HG03571 (cell line): ENCODE measurements at regions not wholly inside any gene's neighbourhood (a gene's known extent, or its start where the extent isn't known, plus 50 kb on each side); places are given as distances from the start of the nearest gene placed in this dataset.

Experiments used
- ATAC-seq: cut with Tn5 transposase; IDR thresholded peaks from one replicate; pipeline ENCODE4 v1.9.1; 2021; ENCODE audit not compliant: unreplicated experiment

- no peak for ATAC-seq
These were observed 84.0 kb downstream of the ELAPOR2 start for GRCh38 chr7:86975449-86975848.

- no peak for ATAC-seq
These were observed 87.4 kb downstream of the ELAPOR2 start for GRCh38 chr7:86972072-86972471.

- ATAC-seq = no peak
These were observed 88.5 kb downstream of the ELAPOR2 start for GRCh38 chr7:86970986-86971385.

GRCh38 chr7:86970547-86970946 is 88.9 kb downstream of the ELAPOR2 start:
- no peak for ATAC-seq

- no peak for ATAC-seq
These were observed 89.6 kb downstream of the ELAPOR2 start for GRCh38 chr7:86969865-86970264.

DNA sequence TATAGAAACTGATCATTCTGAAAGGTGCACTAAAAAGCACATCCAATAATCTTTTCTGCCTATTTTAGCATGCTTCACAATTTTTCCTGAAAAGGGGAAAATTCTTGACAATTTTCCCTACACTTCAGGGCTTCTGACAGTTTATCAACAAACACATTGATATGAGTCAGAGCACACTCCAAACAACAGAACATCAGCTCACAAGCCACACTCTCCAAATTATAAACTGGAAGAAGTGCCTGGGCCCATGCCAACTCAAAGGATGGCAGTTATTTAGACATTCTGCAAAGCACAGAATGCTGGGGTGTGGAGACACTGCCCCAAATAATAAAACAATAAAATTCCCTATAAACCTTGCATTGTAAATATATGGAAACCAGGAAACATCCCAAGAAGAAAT is 90.8 kb downstream of the ELAPOR2 start:
- no peak for ATAC-seq

- no peak for ATAC-seq
These were observed 92.5 kb downstream of the ELAPOR2 start for GRCh38 chr7:86966916-86967315.

DNA sequence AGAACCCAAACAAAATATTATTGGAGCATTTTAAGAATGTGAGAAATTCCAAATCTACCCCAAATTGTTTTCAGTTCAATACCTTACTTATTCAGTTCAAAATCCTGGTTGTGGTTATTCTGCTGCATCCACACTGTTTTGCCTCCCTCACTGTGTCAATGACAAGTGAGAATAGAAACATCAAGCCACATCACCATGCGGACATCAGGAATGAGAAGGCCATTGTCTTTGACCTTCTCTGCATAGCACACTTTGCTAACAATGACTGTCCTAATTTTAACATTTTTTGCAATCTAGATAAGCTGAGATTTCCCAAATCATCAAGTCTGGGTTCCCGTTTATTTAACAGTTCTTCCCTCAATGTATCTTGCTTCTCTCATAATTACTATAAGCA is 93.7 kb downstream of the ELAPOR2 start:
- no peak for ATAC-seq

- no peak for ATAC-seq
These were observed 94.3 kb downstream of the ELAPOR2 start for GRCh38 chr7:86964973-86965726.

GRCh38 chr7:86963599-86964230 is 95.7 kb downstream of the ELAPOR2 start:
- ATAC-seq = peak; percentile 74

GRCh38 chr7:86962623-86963022 is 96.8 kb downstream of the ELAPOR2 start:
- ATAC-seq = no peak

DNA sequence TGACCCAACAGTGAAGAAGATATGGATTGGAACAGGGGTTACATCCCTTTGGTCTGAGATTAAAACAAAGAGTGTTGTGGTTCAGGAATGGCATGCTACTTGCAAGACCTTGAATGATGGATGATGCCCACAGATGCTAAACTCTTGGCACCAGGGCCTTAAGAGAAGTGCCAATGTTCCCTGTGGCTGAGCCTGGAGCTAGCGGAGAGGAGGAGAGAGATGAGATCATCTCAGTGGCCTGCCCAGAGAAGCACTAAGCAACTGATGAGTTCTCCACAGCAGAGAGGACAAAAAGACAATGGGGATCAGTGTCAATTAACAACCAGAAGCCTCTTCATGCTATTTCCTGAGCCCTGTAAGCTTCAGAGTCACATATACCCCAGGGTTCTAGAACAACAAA is 97.8 kb downstream of the ELAPOR2 start:
- ATAC-seq = no peak

- no peak for ATAC-seq
These were observed 101.1 kb downstream of the ELAPOR2 start for GRCh38 chr7:86958380-86958779.

GRCh38 chr7:86956567-86956966 is 102.9 kb downstream of the ELAPOR2 start:
- ATAC-seq = no peak

GRCh38 chr7:86955895-86956503 is 103.5 kb downstream of the ELAPOR2 start:
- ATAC-seq = no peak

- ATAC-seq = no peak
These were observed 104.5 kb downstream of the ELAPOR2 start for GRCh38 chr7:86954971-86955370.

DNA sequence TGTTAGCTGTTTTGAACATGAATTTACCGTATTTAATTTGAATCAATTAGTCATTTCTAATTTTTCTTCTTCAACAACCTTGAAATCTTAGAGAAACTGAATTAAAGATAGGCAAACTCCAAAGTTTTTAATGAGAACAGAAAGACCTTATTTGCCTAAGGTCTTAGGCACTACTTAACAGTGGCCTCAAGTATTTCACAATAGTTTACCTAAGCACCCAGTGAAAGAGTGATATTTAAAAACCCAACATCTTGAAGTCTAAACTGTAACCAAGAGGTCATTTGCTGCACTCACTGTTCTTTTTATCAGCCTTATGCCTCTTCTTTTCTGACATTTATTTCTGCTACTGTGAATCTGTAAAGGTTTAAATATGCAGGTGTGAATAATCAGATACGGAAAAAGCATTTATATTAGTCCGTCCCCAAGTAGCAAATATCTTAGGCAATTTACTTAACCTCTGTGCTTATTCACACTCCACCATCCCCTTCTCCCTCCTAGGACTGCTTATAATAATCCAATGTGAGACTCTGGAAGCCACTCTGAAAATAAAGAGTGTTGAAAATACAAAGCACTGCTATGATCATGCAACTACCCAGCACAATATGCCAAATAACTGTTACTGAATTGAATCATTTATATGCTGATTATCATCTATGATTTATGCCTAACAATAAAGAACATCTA is 105.7 kb downstream of the ELAPOR2 start:
- no peak for ATAC-seq

GRCh38 chr7:86953219-86953618 is 106.2 kb downstream of the ELAPOR2 start:
- no peak for ATAC-seq

DNA sequence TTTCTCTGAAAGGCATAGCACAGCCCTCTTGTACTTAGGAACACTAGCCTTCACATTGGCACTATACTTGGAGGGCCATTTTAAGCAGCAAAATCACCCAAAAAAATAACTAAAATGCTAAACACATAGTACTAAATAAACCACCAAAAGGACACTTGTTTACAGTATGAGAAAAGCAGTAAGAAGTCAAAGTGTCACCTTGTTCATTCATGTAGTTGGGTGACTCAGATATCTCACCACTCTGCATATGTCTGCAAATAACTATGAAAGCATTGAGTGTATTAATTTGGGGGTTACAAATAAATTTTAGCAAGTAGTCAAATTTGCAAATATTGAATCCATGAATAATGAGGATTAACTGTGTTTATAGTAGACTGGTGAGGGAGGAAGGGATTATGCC is 107.6 kb downstream of the ELAPOR2 start:
- no peak for ATAC-seq

GRCh38 chr7:86950944-86951343 is 108.5 kb downstream of the ELAPOR2 start:
- no peak for ATAC-seq

- no peak for ATAC-seq
These were observed 109.1 kb downstream of the ELAPOR2 start for GRCh38 chr7:86950360-86950759.

DNA sequence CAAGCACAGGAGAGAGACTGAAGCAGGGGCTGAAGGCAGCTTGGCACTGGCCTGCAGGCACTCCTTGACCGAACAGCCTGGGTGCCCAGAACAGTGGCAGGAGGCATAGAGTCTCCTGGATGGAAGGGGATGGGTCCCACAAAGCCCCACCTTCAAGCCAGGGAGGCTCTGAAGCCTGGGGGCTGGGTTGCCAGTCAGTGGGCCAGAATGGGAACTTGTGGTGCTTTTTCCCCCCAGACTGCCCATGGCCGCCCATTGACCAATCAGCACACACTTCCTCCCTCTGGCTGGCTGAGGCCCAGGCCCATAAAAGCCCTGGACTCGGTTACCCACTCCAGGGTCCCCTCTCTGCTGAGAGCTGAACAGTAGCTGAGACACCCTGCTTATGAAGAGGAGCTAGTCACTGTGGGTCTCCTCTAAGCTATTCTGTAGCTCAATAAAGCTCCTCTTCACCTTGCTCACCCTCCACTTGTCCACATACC is 109.6 kb downstream of the ELAPOR2 start:
- ATAC-seq = no peak
